GM19328 (cell line): ENCODE measurements at regions not wholly inside any gene's neighbourhood (a gene's known extent, or its start where the extent isn't known, plus 50 kb on each side); places are given as distances from the start of the nearest gene placed in this dataset.

Source experiments
- ATAC-seq: cut with Tn5 transposase; IDR thresholded peaks from one replicate; pipeline ENCODE4 v1.9.1; 2021; ENCODE audit warnings: mild to moderate bottlenecking, moderate library complexity; ENCODE audit not compliant: unreplicated experiment

DNA sequence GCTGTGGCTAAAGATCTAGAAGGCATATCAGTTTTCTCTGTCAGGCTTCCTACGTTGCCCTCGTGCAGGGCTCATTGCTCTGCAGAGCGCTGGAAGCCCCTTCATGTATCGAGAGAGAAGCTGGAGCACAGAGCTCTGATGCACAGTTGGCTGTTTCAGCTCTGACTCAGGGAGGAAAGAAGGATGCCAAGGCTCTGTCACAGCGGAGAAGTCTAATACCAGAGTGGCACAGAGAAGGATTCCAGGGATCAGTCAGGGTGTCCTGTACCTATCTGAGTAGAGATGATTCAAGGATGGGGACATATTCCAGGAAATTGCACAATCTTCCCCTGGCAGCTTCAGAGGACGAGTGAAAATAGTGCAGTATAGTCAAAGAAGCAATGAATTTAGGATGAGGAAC lies 179.2 kb upstream of the FMN2 start:
- ATAC-seq = no peak

- no peak for ATAC-seq
Measured at GRCh38 chr1:239913141-239913585, 178.5 kb upstream of the FMN2 start.

- no peak for ATAC-seq
Measured at GRCh38 chr1:239914751-239915231, 176.9 kb upstream of the FMN2 start.

DNA sequence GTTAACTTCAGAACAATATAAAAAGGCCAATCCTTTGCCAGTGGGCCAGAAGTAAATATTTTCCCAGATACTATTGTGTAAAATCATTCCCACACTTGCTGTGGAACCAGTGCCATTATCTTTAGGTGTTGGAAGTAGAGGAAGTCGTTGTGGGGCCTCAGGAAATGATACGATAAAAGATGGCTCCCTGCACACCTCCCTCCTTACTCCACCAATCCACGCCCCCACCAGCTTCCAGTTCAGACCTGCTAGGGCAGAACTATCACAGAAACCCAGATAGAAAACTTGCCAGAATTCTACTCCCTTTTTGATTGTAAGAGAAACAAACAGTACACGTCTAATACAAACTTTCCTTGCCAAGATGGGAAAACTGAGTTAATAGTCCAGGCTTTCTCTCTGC lies 173.0 kb upstream of the FMN2 start:
- ATAC-seq = no peak

DNA sequence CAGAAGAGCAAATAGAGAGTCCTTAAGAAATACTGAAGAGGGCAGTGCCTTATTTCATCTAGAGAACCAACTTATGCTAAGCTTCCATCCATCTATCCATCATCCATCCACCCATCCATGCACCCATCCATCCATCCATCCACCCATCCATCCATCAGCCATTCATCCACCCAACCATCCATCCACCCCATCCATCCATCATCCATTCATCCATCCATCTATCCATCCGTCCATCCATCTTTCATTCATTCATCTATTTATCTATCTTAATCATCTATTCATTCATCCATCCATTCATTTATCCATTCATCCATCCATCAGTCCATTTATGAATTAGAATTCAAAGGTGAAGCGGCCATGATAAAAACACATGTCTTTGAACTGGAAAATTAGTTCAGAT lies 171.5 kb upstream of the FMN2 start:
- ATAC-seq = no peak

- ATAC-seq = no peak
Measured at GRCh38 chr1:239922778-239923522, 168.7 kb upstream of the FMN2 start.

- no peak for ATAC-seq
Measured at GRCh38 chr1:239924741-239925350, 166.8 kb upstream of the FMN2 start.

- ATAC-seq = no peak
Measured at GRCh38 chr1:239926184-239926583, 165.5 kb upstream of the FMN2 start.

DNA sequence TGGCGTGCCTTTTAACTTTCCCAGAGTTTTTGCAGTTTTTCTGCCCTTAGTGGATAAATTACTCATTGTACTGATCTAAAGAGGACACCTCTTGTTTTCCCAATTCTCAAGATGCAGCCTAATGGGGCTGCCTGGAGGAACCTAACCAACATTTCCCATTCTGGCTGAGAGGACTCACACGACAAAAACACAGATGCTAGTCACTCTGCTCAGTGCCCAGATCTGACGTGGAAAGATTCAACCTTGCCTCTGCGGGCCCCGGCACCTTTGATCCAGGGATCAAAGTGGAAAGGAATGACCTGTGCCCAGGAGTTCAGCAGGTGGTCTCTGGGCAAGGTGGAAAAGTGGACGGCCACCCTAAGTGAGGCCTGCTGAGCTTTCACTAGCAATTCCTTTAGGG lies 162.4 kb upstream of the FMN2 start:
- no peak for ATAC-seq

GRCh38 chr1:239930686-239931262 lies 160.9 kb upstream of the FMN2 start:
- no peak for ATAC-seq

DNA sequence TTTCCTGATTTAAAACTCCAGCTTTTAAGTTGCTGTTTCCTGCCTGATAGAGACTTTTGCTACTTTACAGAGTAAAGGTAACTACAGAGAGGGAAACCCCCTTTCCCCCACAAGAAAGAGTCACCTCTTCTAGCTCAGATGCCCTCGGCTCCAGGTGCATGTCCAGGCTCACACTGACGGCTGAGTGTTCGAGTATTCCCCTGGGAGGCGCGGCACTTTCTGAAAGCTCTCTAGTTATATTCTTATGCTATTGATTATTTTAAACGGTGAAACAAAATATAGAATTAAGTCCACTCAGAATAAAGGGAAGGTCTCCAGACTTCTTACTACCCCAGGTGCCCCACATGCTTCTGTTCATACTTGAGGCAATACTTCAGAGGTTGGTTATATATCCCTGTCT lies 160.3 kb upstream of the FMN2 start:
- ATAC-seq = no peak

- no peak for ATAC-seq
Measured at GRCh38 chr1:239939602-239940001, 152.1 kb upstream of the FMN2 start.

DNA sequence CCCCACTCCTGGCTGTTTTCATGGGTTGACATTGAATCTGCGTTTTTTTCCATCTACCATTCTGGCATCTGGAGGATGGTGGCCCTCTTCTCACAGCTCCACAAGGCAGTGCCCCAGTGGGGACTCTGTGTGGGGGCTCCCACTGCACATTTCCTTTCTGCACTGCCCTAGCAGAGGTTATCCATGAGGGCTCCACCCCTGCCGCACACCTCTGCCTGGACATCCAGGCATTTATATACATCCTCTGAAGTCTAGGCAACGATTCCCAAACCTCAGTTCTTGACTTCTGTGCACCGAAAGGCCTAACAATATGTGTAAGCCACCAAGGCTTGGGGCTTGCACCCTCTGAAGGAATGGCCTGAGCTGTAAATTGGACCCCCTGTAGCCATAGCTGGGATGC lies 147.9 kb upstream of the FMN2 start:
- no peak for ATAC-seq

GRCh38 chr1:239944666-239945065 lies 147.0 kb upstream of the FMN2 start:
- ATAC-seq = no peak

GRCh38 chr1:239947801-239948200 lies 143.9 kb upstream of the FMN2 start:
- ATAC-seq = no peak

- ATAC-seq = no peak
Measured at GRCh38 chr1:239951511-239952140, 140.1 kb upstream of the FMN2 start.

DNA sequence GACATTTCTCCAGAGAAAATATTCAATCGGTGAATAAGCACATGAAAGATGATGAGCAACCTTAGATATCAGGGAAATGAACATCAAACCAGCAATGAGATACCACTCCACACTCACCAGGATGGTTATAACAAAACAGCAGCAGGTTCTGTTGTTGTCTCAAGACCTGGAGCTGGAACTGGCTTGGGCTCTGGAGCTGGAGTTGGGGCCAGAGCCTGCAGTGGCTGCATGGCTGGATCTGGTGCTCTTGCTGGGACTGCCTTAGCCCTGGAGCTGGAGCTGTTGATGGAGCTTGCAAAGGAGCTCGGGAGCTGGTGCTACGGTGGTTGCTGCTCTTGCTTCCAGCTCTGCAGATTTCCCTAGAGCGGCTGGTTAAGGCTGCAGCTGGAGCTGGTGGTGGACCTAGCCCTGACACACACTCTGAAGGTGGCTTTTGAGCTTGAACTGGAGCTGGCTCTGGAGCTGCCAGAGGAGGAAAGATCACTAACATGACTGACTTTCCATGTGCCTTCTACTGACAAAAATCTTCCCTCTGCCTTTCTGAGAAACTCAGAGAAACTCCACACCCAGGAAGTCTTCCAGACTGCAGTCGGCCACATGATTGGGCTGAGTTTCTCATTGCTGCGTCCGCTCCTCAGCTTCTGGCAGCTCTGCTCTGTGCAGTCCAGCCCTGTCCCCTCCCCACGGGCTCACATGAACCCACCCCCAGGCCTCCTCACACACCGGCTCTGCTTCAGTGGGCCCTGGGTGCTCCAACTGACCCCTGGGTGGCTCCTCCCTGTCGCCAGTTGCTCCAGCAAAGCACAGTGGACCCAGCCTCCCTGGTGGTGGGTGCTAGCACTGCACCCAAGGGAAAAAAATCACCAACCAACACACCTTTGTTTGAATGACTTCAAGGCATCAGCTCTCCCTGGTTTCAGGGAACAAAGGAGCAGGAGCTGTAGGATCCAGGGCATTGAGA lies 139.1 kb upstream of the FMN2 start:
- peak; percentile 61 for ATAC-seq

GRCh38 chr1:239954836-239955235 lies 136.8 kb upstream of the FMN2 start:
- no peak for ATAC-seq

DNA sequence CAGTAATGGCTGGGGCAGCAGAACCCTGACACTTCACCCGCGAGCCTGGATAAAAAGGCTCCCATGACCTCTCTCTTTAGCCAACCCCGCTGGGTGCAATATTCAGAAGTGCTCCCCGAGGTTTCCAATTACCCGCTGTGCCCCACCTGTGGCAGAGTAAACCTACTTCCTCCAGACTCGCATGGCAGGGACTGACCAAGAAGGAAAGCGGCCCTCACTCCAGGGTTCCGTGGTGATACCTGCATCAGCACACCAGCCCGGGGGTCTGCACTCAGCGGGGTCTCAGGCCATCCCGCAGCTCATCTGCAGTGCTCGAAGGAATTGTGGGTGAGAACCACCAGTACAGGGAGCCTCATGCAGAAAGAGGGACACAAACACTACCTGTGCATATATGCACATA lies 136.3 kb upstream of the FMN2 start:
- no peak for ATAC-seq

GRCh38 chr1:239956263-239956662 lies 135.4 kb upstream of the FMN2 start:
- ATAC-seq = no peak

GRCh38 chr1:239958063-239958462 lies 133.6 kb upstream of the FMN2 start:
- ATAC-seq = no peak
